DND-41 (cell line): ENCODE measurements at regions not wholly inside any gene's neighbourhood (a gene's known extent, or its start where the extent isn't known, plus 50 kb on each side); places are given as distances from the start of the nearest gene placed in this dataset.

Experiments
- EZH2 ChIP-seq: IDR thresholded peaks from 3 replicates; pipeline ENCODE4 v1.6.1; 2012; ENCODE audit warnings: borderline replicate concordance, low read depth, mild to moderate bottlenecking, moderate library complexity, low read length, inconsistent platforms; ENCODE audit not compliant: severe bottlenecking
- TF ChIP-seq, protein P1 (sequence below): IDR thresholded peaks from 2 replicates; pipeline ENCODE4 v1.5.1; 2012; ENCODE audit warnings: borderline replicate concordance, low read length, moderate library complexity, mild to moderate bottlenecking; ENCODE audit not compliant: poor library complexity, severe bottlenecking; ENCODE audit errors: extremely low read depth

DNA sequence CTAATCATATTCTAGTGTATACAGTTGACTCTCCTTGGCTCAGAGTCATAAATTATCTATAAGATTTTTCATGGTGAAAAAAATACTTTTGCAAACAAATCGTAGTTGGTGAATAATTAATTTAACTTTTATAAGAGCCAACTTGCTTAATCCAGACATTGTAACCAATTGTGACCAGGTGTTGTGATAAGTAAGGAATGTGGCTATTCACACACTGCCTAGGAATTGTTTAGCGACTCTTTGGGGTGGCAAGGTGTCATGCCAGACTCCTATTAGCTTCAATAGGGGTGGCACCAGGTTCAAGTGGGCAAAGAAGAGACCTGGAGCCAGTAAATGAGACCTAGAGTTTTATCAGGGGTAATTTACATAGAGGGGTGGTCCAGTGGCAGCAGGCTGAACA, 344.7 kb upstream of the PKDCC start:
- TF ChIP-seq, protein P1, sequence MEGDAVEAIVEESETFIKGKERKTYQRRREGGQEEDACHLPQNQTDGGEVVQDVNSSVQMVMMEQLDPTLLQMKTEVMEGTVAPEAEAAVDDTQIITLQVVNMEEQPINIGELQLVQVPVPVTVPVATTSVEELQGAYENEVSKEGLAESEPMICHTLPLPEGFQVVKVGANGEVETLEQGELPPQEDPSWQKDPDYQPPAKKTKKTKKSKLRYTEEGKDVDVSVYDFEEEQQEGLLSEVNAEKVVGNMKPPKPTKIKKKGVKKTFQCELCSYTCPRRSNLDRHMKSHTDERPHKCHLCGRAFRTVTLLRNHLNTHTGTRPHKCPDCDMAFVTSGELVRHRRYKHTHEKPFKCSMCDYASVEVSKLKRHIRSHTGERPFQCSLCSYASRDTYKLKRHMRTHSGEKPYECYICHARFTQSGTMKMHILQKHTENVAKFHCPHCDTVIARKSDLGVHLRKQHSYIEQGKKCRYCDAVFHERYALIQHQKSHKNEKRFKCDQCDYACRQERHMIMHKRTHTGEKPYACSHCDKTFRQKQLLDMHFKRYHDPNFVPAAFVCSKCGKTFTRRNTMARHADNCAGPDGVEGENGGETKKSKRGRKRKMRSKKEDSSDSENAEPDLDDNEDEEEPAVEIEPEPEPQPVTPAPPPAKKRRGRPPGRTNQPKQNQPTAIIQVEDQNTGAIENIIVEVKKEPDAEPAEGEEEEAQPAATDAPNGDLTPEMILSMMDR, result no peak
- no peak for TF ChIP-seq EZH2
